Nucleus accumbens (tissue), 56 donors: ENCODE measurements at regions not wholly inside any gene's neighbourhood (a gene's known extent, or its start where the extent isn't known, plus 50 kb on each side); places are given as distances from the start of the nearest gene placed in this dataset.
A peak's percentile ranks its signal among the peaks of the same experiment; 100 is the strongest.
"Not testable (repeated sequence)": the region's sequence is repeated elsewhere in the genome, so short reads cannot be mapped to it uniquely, and the experiment has no call there.

Experiments used
- DNase-seq, 56 donors: peaks; one replicate each; lab custom pipeline; 2025; lab: John Stamatoyannopoulos, UW

- DNase-seq = peak in 2 of 56 donors; percentile 6 to 10
These were observed 98.8 kb downstream of the CARTPT start for GRCh38 chr5:71817891-71818290.

- no peak for DNase-seq
These were observed 102.0 kb downstream of the CARTPT start for GRCh38 chr5:71821029-71821428.

GRCh38 chr5:71822065-71822464 is 103.0 kb downstream of the CARTPT start:
- not testable (repeated sequence) for DNase-seq

GRCh38 chr5:71825992-71826391 is 106.9 kb downstream of the CARTPT start:
- DNase-seq = no peak

GRCh38 chr5:71828291-71829040 is 109.4 kb downstream of the CARTPT start:
- no peak for DNase-seq

- DNase-seq = no peak
These were observed 110.1 kb downstream of the CARTPT start for GRCh38 chr5:71829206-71829605.

- DNase-seq = peak in 20 of 56 donors; percentile 1 to 48 (median 8)
These were observed 111.8 kb downstream of the CARTPT start for GRCh38 chr5:71830681-71831539.

- no peak for DNase-seq
These were observed 114.0 kb downstream of the CARTPT start for GRCh38 chr5:71832812-71833715.

- DNase-seq = no peak
These were observed 115.5 kb downstream of the CARTPT start for GRCh38 chr5:71834601-71835000.

- DNase-seq = no peak
These were observed 117.0 kb downstream of the CARTPT start for GRCh38 chr5:71836084-71836483.

- no peak for DNase-seq
These were observed 117.6 kb downstream of the CARTPT start for GRCh38 chr5:71836559-71837112.

GRCh38 chr5:71838286-71838685 is 119.2 kb downstream of the CARTPT start:
- no peak for DNase-seq

- DNase-seq = no peak
These were observed 120.2 kb downstream of the CARTPT start for GRCh38 chr5:71839096-71839884.

- no peak for DNase-seq
These were observed 122.0 kb downstream of the CARTPT start for GRCh38 chr5:71841107-71841506.

- no peak for DNase-seq
These were observed 124.0 kb downstream of the CARTPT start for GRCh38 chr5:71843111-71843510.

GRCh38 chr5:71844862-71845261 is 125.8 kb downstream of the CARTPT start:
- DNase-seq = no peak

GRCh38 chr5:71859515-71859914 is 140.4 kb downstream of the CARTPT start:
- no peak for DNase-seq

GRCh38 chr5:71860048-71860447 is 141.0 kb downstream of the CARTPT start:
- no peak for DNase-seq

- no peak for DNase-seq
These were observed 142.6 kb downstream of the CARTPT start for GRCh38 chr5:71861682-71862081.

GRCh38 chr5:71862087-71862486 is 143.0 kb downstream of the CARTPT start:
- no peak for DNase-seq
